ENCODE measurements at regions not wholly inside any gene's neighbourhood (a gene's known extent, or its start where the extent isn't known, plus 50 kb on each side); places are given as distances from the start of the nearest gene placed in this dataset.

- DNase-seq (ENCODE audit: low read depth) (no peak), FAIRE-seq (no peak)
Observed at GRCh38 chr18:22020867-22021370, 148.5 kb upstream of the GATA6 start.

GRCh38 chr18:22021701-22022100 lies 147.7 kb upstream of the GATA6 start:
- no peak for DNase-seq (ENCODE audit: low read depth)
- H3K36me3 ChIP-seq (ENCODE audit: control insufficient read depth, insufficient read depth, low read length), result no peaks in the 10 kb centered on the region
- H3K4me3 ChIP-seq (ENCODE audit: low read depth, low read length), result no peak overlapping the region
- FAIRE-seq, result no peak
- TF ChIP-seq CTCF (IDR thresholded peaks at IDR 0.05; ENCODE audit: insufficient read depth, low read length, severe bottlenecking), result no peak
- H3K27me3 ChIP-seq (ENCODE audit: control insufficient read depth, insufficient read depth, low read length), result no peaks in the 10 kb centered on the region

More at GRCh38 chr18:22020867-22021370, 148.5 kb upstream of the GATA6 start:
- no peaks in the 10 kb centered on the region for H3K27me3 ChIP-seq (ENCODE audit: control insufficient read depth, insufficient read depth, low read length)
- TF ChIP-seq CTCF (IDR thresholded peaks at IDR 0.05; ENCODE audit: insufficient read depth, low read length, severe bottlenecking), result no peak
- H3K4me3 ChIP-seq (ENCODE audit: low read depth, low read length), result no peak overlapping the region
- H3K36me3 ChIP-seq (ENCODE audit: control insufficient read depth, insufficient read depth, low read length), result no peaks in the 10 kb centered on the region

GRCh38 chr18:22024924-22025323 lies 144.5 kb upstream of the GATA6 start:
- DNase-seq (ENCODE audit: low read depth) (no peak), FAIRE-seq (no peak)
- H3K27me3 ChIP-seq (ENCODE audit: control insufficient read depth, insufficient read depth, low read length), result no peaks in the 10 kb centered on the region
- TF ChIP-seq CTCF (IDR thresholded peaks at IDR 0.05; ENCODE audit: insufficient read depth, low read length, severe bottlenecking), result no peak
- H3K4me3 ChIP-seq (ENCODE audit: low read depth, low read length), result no peak overlapping the region
- no peaks in the 10 kb centered on the region for H3K36me3 ChIP-seq (ENCODE audit: control insufficient read depth, insufficient read depth, low read length)

DNA sequence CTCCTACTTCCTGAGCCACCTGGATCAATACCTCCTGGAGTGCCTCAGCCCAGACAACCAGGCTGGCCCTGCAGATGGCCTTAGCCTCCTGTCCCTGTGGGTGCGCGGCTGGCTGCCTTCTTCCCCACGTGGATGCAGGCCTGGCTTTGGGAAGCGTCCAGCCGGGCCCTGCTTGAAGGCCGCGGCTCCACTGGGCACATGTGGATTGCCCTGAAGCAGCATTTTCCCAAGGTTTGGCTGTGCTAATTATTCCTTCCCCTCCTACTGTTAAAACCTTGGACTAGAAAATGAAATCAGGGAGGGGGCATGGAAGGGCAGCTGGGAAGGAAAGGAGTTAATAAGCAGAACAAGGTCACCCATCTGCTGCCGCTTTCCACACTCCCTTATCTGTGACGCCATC lies 143.0 kb upstream of the GATA6 start:
- H3K27me3 ChIP-seq (ENCODE audit: control insufficient read depth, insufficient read depth, low read length), result no peaks in the 10 kb centered on the region
- H3K36me3 ChIP-seq (ENCODE audit: control insufficient read depth, insufficient read depth, low read length), result no peaks in the 10 kb centered on the region
- TF ChIP-seq CTCF (IDR thresholded peaks at IDR 0.05; ENCODE audit: insufficient read depth, low read length, severe bottlenecking), result no peak
- DNase-seq (ENCODE audit: low read depth) (no peak), FAIRE-seq (no peak)
- no peak overlapping the region for H3K4me3 ChIP-seq (ENCODE audit: low read depth, low read length)

DNA sequence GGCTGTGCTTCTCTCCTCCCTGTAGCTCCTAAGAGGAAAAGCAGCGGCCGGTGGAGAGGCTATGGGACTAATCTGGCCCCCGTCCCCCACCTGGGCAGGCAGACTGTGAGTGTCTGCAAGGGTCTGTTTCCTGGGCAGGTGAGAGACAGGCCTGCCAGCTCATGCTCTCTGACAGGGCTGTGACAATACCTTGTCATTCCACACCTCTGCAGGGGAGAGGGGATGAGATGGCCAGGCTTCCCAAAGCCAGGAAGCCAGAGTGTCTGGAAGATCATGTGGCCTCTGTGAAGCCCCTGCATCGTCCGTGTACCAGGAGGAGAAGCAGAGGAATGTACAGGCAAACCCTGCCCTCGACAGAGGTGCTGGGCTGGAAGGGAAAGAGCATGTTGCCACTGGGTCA lies 142.5 kb upstream of the GATA6 start:
- H3K36me3 ChIP-seq (ENCODE audit: control insufficient read depth, insufficient read depth, low read length), result no peaks in the 10 kb centered on the region
- H3K4me3 ChIP-seq (ENCODE audit: low read depth, low read length), result no peak overlapping the region
- H3K27me3 ChIP-seq (ENCODE audit: control insufficient read depth, insufficient read depth, low read length), result no peaks in the 10 kb centered on the region
- no peak for DNase-seq (ENCODE audit: low read depth)
- TF ChIP-seq CTCF (IDR thresholded peaks at IDR 0.05; ENCODE audit: insufficient read depth, low read length, severe bottlenecking), result no peak
- FAIRE-seq, result peak; percentile 18

DNA sequence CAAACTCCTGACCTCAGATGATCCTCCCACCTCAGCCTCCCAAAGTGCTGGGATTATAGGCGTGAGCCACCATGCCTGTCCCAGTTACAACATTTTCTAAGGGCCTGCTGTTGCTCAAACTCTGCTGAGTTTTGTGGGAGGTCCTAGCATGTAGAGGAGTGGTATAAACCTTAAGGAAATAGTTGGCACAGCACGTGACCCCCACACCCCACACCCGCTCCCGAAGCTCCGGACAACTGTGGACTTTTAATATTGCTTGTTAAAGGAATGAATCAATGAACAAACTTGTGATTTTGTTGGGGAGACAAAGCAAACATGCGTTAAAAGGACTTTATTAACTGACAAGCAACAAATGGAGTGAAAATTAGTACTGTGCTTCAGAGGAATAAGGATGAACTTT lies 137.8 kb upstream of the GATA6 start:
- H3K36me3 ChIP-seq (ENCODE audit: control insufficient read depth, insufficient read depth, low read length), result no peaks in the 10 kb centered on the region
- FAIRE-seq, result no peak
- H3K4me3 ChIP-seq (ENCODE audit: low read depth, low read length), result no peak overlapping the region
- TF ChIP-seq CTCF (IDR thresholded peaks at IDR 0.05; ENCODE audit: insufficient read depth, low read length, severe bottlenecking), result no peak
- DNase-seq (ENCODE audit: low read depth), result no peak
- no peaks in the 10 kb centered on the region for H3K27me3 ChIP-seq (ENCODE audit: control insufficient read depth, insufficient read depth, low read length)
